ENCODE measurements at regions not wholly inside any gene's neighbourhood (a gene's known extent, or its start where the extent isn't known, plus 50 kb on each side); places are given as distances from the start of the nearest gene placed in this dataset.

- no peak for TF ChIP-seq CTCF (IDR thresholded peaks at IDR 0.05; ENCODE audit: low read depth, low read length)
- no peak for DNase-seq (ENCODE audit: extremely low read depth, low read depth)
Measured at GRCh38 chr11:23112390-23112789, 252.1 kb upstream of the CCDC179 start.

GRCh38 chr11:23112987-23113886 is 253.0 kb upstream of the CCDC179 start:
- DNase-seq (ENCODE audit: extremely low read depth, low read depth), result peak; percentile 14

GRCh38 chr11:23113887-23114216 is 253.6 kb upstream of the CCDC179 start:
- no peak for DNase-seq (ENCODE audit: extremely low read depth, low read depth)
- no peak for TF ChIP-seq CTCF (IDR thresholded peaks at IDR 0.05; ENCODE audit: low read depth, low read length)

More at GRCh38 chr11:23112987-23113886, 253.0 kb upstream of the CCDC179 start:
- peak; percentile 57 for TF ChIP-seq CTCF (IDR thresholded peaks at IDR 0.05; ENCODE audit: low read depth, low read length)

- DNase-seq (ENCODE audit: extremely low read depth, low read depth), result no peak
- TF ChIP-seq CTCF (IDR thresholded peaks at IDR 0.05; ENCODE audit: low read depth, low read length), result no peak
Measured at GRCh38 chr11:23123753-23124152, 263.5 kb upstream of the CCDC179 start.

- TF ChIP-seq CTCF (IDR thresholded peaks at IDR 0.05; ENCODE audit: low read depth, low read length), result no peak
- no peak for DNase-seq (ENCODE audit: extremely low read depth, low read depth)
Measured at GRCh38 chr11:23124249-23124648, 264.0 kb upstream of the CCDC179 start.

- TF ChIP-seq CTCF (IDR thresholded peaks at IDR 0.05; ENCODE audit: low read depth, low read length), result no peak
- no peak for DNase-seq (ENCODE audit: extremely low read depth, low read depth)
Measured at GRCh38 chr11:23124996-23125395, 264.7 kb upstream of the CCDC179 start.

GRCh38 chr11:23127706-23128105 is 267.4 kb upstream of the CCDC179 start:
- DNase-seq (ENCODE audit: extremely low read depth, low read depth), result no peak
- TF ChIP-seq CTCF (IDR thresholded peaks at IDR 0.05; ENCODE audit: low read depth, low read length), result no peak

Data from AG09319 (cell line).